GM18907 (cell line): ENCODE measurements at regions not wholly inside any gene's neighbourhood (a gene's known extent, or its start where the extent isn't known, plus 50 kb on each side); places are given as distances from the start of the nearest gene placed in this dataset.
A peak's percentile ranks its signal among the peaks of the same experiment; 100 is the strongest.

Source experiments
- ATAC-seq: cut with Tn5 transposase; IDR thresholded peaks from one replicate; pipeline ENCODE4 v1.9.1; 2021; ENCODE audit warnings: mild to moderate bottlenecking, moderate library complexity; ENCODE audit not compliant: unreplicated experiment

DNA sequence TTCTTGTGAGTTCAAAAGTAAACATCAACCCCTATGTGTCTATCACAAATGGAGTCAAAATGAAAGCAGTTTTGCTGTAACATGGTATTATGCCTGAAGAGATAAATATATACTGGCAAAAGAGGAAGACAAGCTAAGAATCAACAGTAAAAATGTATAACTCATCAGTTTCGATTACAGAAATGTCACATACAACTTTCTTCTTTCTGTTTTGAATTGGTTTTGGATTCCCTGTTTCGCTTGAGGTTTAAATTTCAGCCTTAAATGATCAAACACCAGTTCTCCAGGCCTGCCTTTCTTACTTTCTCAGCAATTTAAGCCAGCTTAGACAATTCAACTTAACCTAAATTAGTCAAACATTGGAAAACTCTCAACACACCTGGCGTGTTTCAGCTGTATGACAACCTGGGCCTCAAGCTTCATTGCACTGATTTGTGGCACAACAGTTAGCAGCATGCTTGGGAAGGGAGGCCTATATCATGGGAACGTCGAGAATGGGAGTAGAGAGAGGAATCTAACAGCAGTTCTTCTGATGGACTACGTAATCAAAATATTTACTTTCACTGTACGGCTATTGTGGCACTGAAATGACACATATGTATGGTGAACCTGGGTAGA lies 51.9 kb upstream of the MARCKS start:
- ATAC-seq: peak; percentile 94

DNA sequence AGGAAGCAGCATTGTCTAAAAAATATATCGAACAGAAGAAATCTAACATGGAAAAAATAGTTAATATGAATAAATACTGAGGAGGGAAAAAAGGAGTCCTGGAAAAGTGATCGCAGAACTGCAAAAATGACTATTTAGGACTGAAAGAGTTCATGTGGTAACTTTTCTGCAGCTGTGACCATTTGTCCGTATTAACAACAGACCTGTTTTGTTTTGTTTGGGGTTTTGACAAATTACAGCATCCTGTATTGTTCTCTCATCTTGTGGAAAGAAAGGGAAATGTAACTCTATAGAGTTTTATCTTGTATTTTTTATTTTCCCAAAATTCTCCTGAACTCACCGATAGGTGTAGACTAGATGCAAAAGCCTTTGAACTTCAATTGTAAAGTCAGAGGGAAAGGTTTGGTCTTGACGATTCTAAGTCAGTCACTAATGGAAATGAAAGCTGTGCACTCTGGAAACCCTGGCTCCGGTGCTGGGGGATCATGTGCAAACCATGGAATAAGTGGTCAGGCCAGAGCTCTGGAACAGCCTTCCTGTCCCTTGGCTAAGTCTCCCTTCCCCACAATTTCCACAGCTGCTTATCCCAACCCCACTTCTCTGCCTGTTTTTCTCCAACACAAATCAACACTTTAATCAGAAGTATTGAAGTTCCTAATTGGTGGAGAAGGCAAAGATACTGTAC lies 51.2 kb upstream of the MARCKS start:
- ATAC-seq: no peak
